GM23338 (cell line): ENCODE measurements at regions not wholly inside any gene's neighbourhood (a gene's known extent, or its start where the extent isn't known, plus 50 kb on each side); places are given as distances from the start of the nearest gene placed in this dataset.

Experiments
- ATAC-seq: fragments of 200-7000 bp; cut with Tn5 transposase; 3 replicates; pipeline ENCODE4 v1.9.1; 2020
- DNase-seq: peaks from one replicate; pipeline ENCODE4 v3.0.0-alpha.2; 2015; ENCODE audit warnings: low spot score
- H2AFZ ChIP-seq: fragments of 200-600 bp; sonication (generic); 2 replicates; pipeline ENCODE4 v1.8.0; 2016; ENCODE audit warnings: antibody characterized with exemption, mild to moderate bottlenecking, moderate library complexity
- H3F3A ChIP-seq: fragments of 200-600 bp; sonication (generic); replicated peaks from 2 replicates; pipeline ENCODE4 v1.8.0; 2017; ENCODE audit warnings: antibody characterized with exemption, mixed run types, low read depth
- H3K27ac ChIP-seq: fragments of 200-600 bp; sonication (generic); 2 replicates; pipeline ENCODE4 v1.6.1; 2016; ENCODE audit warnings: low read depth
- H3K27me3 ChIP-seq: fragments of 200-600 bp; sonication (generic); 2 replicates; pipeline ENCODE4 v1.8.0; 2016; ENCODE audit warnings: mild to moderate bottlenecking, mixed run types, moderate library complexity; ENCODE audit not compliant: insufficient read depth
- H3K36me3 ChIP-seq: fragments of 200-600 bp; sonication (generic); 2 replicates; pipeline ENCODE4 v1.8.0; 2016; ENCODE audit warnings: mild to moderate bottlenecking; ENCODE audit not compliant: insufficient read depth
- H3K4me1 ChIP-seq: fragments of 200-600 bp; sonication (generic); 2 replicates; pipeline ENCODE4 v1.8.0; 2016; ENCODE audit warnings: mild to moderate bottlenecking, moderate library complexity; ENCODE audit not compliant: insufficient read depth
- H3K4me2 ChIP-seq: fragments of 200-600 bp; sonication (generic); 2 replicates; pipeline ENCODE4 v1.7.1; 2017; ENCODE audit warnings: mixed run types
- H3K4me3 ChIP-seq: fragments of 200-600 bp; sonication (generic); 2 replicates; pipeline ENCODE4 v1.6.1; 2016; ENCODE audit warnings: mixed run types
- H3K79me2 ChIP-seq: fragments of 200-600 bp; sonication (generic); replicated peaks from 2 replicates; pipeline ENCODE4 v1.8.0; 2017; ENCODE audit warnings: mild to moderate bottlenecking; ENCODE audit not compliant: insufficient read depth
- H3K9me2 ChIP-seq: fragments of 200-600 bp; sonication (generic); 2 replicates; pipeline ENCODE4 v1.8.0; 2017; ENCODE audit not compliant: insufficient read depth
- H4K20me1 ChIP-seq: fragments of 200-600 bp; sonication (generic); replicated peaks from 2 replicates; pipeline ENCODE4 v1.8.0; 2017; ENCODE audit warnings: mild to moderate bottlenecking; ENCODE audit not compliant: insufficient read depth
- H3K27ac Mint-ChIP-seq: 2 replicates; pipeline ENCODE4 v1.8.0; 2020; ENCODE audit warnings: inconsistent platforms, mild to moderate bottlenecking, moderate library complexity, mixed read lengths
- H3K27me3 Mint-ChIP-seq: 3 replicates; pipeline ENCODE4 v1.8.0; 2022; ENCODE audit warnings: low read depth, mild to moderate bottlenecking, moderate library complexity, mixed read lengths, inconsistent platforms; ENCODE audit not compliant: insufficient read depth, poor library complexity
- H3K36me3 Mint-ChIP-seq: 3 replicates; pipeline ENCODE4 v1.8.0; 2021; ENCODE audit warnings: low read depth, mild to moderate bottlenecking, inconsistent platforms, moderate library complexity, mixed read lengths
- H3K4me1 Mint-ChIP-seq: 3 replicates; pipeline ENCODE4 v1.8.0; 2020; ENCODE audit warnings: mild to moderate bottlenecking, inconsistent platforms, mixed read lengths
- H3K4me3 Mint-ChIP-seq: 3 replicates; pipeline ENCODE4 v1.8.0; 2021; ENCODE audit warnings: moderate library complexity, mild to moderate bottlenecking, inconsistent platforms, mixed read lengths
- H3K9me3 Mint-ChIP-seq: 3 replicates; pipeline ENCODE4 v1.8.0; 2020; ENCODE audit warnings: moderate library complexity, mild to moderate bottlenecking, inconsistent platforms, mixed read lengths
- CREB1 ChIP-seq: fragments of 250-450 bp; sonication (Bioruptor Pico); IDR thresholded peaks from 2 replicates; pipeline ENCODE4 v1.5.0; 2020; ENCODE audit warnings: low read depth, mild to moderate bottlenecking, moderate library complexity
- CTCF ChIP-seq, 2 experiments: fragments of 200-600 bp in 1 of 2; sonication (generic) in 1 of 2; conservative IDR thresholded peaks; 2 replicates each; pipeline versions ENCODE4 v1.5.1 to v1.6.1; 2016 to 2017; ENCODE audit warnings: antibody characterized with exemption in 2 of 2, low read depth in 2 of 2, mild to moderate bottlenecking in 2 of 2, moderate library complexity in 1 of 2
- EZH2 ChIP-seq: fragments of 200-600 bp; sonication (generic); IDR thresholded peaks from one replicate; pipeline ENCODE4 v1.8.0; 2017; ENCODE audit warnings: antibody characterized with exemption, mild to moderate bottlenecking, low read depth; ENCODE audit not compliant: unreplicated experiment
- EZH2phosphoT487 ChIP-seq: fragments of 200-600 bp; sonication (generic); IDR thresholded peaks from one replicate; pipeline ENCODE4 v1.8.1; 2018; ENCODE audit warnings: antibody characterized with exemption; ENCODE audit not compliant: unreplicated experiment
- JUNB ChIP-seq: IDR thresholded peaks from one replicate; pipeline ENCODE4 v1.6.1; 2016; ENCODE audit warnings: antibody characterized with exemption; ENCODE audit not compliant: unreplicated experiment
- NANOG ChIP-seq: IDR thresholded peaks from 2 replicates; pipeline ENCODE4 v1.6.1; 2016; ENCODE audit warnings: antibody characterized with exemption, borderline replicate concordance
- POLR2AphosphoS5 ChIP-seq: IDR thresholded peaks from 2 replicates; pipeline ENCODE4 v1.6.1; 2016; ENCODE audit warnings: antibody characterized with exemption, low read depth
- STAT1 ChIP-seq: IDR thresholded peaks from one replicate; pipeline ENCODE4 v1.6.1; 2016; ENCODE audit warnings: antibody characterized with exemption; ENCODE audit not compliant: unreplicated experiment
- ZNF114 ChIP-seq: fragments of 250-450 bp; sonication (Bioruptor Pico); IDR thresholded peaks from 2 replicates; pipeline ENCODE4 v1.5.0; 2020; ENCODE audit warnings: mild to moderate bottlenecking, moderate library complexity
- ZNF331 ChIP-seq: fragments of 250-450 bp; sonication (Bioruptor Pico); IDR thresholded peaks from 2 replicates; pipeline ENCODE4 v1.5.0; 2020; ENCODE audit warnings: low read depth, mild to moderate bottlenecking, moderate library complexity
- TF ChIP-seq, protein P1 (sequence below): fragments of 250-450 bp; sonication (Bioruptor Pico); IDR thresholded peaks from 2 replicates; pipeline ENCODE4 v1.5.0; 2020; ENCODE audit warnings: mild to moderate bottlenecking, moderate library complexity
- TF ChIP-seq, protein P2 (sequence below): IDR thresholded peaks from 2 replicates; pipeline ENCODE4 v1.6.1; 2016; ENCODE audit warnings: antibody characterized with exemption

GRCh38 chr14:97902630-97903029 lies 1105.4 kb downstream of the VRK1 start (continued):
- TF ChIP-seq CTCF (conservative IDR thresholded peaks at IDR 0.05; ENCODE audit: low read depth in 2 of 2): no peak

- H3K27ac ChIP-seq: no peak overlapping the region
- H3K36me3 Mint-ChIP-seq: no peaks in the 10 kb centered on the region
- H3K27ac Mint-ChIP-seq: no peak overlapping the region
- H3K79me2 ChIP-seq: no peaks in the 10 kb centered on the region
- 0 out of 2 replicates have a peak, but pooled peaks cover 4% of the 10 kb centered on the region for H3K9me2 ChIP-seq
- no peak overlapping the region for H3K4me3 Mint-ChIP-seq
- H3K4me1 ChIP-seq: no peaks in the 10 kb centered on the region
- H3K4me2 ChIP-seq: no peak overlapping the region
- no peak overlapping the region for H2AFZ ChIP-seq
- H3K36me3 ChIP-seq: no peaks in the 10 kb centered on the region
- H3K27me3 ChIP-seq: no peaks in the 10 kb centered on the region
- H3K4me1 Mint-ChIP-seq: no peaks in the 10 kb centered on the region
- H3K27me3 Mint-ChIP-seq: peaks cover 1% of the 10 kb centered on the region
- no peaks in the 10 kb centered on the region for H4K20me1 ChIP-seq
- DNase-seq: no peak
- no peaks in the 10 kb centered on the region for H3F3A ChIP-seq
- H3K9me3 Mint-ChIP-seq: 0 out of 3 replicates have a peak, but pooled peaks cover 3% of the 10 kb centered on the region
- H3K4me3 ChIP-seq: no peak overlapping the region
- no peak for ATAC-seq
- TF ChIP-seq NANOG: no peak
- no peak for TF ChIP-seq EZH2phosphoT487
- TF ChIP-seq POLR2AphosphoS5: no peak
- TF ChIP-seq EZH2: no peak
- TF ChIP-seq CTCF (conservative IDR thresholded peaks at IDR 0.05; ENCODE audit: low read depth in 2 of 2): no peak
- TF ChIP-seq STAT1: no peak
- no peak for TF ChIP-seq JUNB
- no peak for TF ChIP-seq ZNF331 (CRISPR knock-in tag)
- TF ChIP-seq, protein P1, sequence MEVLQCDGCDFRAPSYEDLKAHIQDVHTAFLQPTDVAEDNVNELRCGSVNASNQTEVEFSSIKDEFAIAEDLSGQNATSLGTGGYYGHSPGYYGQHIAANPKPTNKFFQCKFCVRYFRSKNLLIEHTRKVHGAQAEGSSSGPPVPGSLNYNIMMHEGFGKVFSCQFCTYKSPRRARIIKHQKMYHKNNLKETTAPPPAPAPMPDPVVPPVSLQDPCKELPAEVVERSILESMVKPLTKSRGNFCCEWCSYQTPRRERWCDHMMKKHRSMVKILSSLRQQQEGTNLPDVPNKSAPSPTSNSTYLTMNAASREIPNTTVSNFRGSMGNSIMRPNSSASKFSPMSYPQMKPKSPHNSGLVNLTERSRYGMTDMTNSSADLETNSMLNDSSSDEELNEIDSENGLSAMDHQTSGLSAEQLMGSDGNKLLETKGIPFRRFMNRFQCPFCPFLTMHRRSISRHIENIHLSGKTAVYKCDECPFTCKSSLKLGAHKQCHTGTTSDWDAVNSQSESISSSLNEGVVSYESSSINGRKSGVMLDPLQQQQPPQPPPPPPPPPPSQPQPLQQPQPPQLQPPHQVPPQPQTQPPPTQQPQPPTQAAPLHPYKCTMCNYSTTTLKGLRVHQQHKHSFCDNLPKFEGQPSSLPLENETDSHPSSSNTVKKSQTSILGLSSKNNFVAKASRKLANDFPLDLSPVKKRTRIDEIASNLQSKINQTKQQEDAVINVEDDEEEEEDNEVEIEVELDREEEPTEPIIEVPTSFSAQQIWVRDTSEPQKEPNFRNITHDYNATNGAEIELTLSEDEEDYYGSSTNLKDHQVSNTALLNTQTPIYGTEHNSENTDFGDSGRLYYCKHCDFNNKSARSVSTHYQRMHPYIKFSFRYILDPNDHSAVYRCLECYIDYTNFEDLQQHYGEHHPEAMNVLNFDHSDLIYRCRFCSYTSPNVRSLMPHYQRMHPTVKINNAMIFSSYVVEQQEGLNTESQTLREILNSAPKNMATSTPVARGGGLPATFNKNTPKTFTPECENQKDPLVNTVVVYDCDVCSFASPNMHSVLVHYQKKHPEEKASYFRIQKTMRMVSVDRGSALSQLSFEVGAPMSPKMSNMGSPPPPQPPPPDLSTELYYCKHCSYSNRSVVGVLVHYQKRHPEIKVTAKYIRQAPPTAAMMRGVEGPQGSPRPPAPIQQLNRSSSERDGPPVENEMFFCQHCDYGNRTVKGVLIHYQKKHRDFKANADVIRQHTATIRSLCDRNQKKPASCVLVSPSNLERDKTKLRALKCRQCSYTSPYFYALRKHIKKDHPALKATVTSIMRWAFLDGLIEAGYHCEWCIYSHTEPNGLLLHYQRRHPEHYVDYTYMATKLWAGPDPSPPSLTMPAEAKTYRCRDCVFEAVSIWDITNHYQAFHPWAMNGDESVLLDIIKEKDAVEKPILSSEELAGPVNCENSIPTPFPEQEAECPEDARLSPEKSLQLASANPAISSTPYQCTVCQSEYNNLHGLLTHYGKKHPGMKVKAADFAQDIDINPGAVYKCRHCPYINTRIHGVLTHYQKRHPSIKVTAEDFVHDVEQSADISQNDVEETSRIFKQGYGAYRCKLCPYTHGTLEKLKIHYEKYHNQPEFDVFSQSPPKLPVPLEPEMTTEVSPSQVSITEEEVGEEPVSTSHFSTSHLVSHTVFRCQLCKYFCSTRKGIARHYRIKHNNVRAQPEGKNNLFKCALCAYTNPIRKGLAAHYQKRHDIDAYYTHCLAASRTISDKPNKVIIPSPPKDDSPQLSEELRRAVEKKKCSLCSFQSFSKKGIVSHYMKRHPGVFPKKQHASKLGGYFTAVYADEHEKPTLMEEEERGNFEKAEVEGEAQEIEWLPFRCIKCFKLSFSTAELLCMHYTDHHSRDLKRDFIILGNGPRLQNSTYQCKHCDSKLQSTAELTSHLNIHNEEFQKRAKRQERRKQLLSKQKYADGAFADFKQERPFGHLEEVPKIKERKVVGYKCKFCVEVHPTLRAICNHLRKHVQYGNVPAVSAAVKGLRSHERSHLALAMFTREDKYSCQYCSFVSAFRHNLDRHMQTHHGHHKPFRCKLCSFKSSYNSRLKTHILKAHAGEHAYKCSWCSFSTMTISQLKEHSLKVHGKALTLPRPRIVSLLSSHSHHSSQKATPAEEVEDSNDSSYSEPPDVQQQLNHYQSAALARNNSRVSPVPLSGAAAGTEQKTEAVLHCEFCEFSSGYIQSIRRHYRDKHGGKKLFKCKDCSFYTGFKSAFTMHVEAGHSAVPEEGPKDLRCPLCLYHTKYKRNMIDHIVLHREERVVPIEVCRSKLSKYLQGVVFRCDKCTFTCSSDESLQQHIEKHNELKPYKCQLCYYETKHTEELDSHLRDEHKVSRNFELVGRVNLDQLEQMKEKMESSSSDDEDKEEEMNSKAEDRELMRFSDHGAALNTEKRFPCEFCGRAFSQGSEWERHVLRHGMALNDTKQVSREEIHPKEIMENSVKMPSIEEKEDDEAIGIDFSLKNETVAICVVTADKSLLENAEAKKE (CRISPR knock-in tag): no peak
- TF ChIP-seq ZNF114 (CRISPR knock-in tag): no peak
- TF ChIP-seq, protein P2, sequence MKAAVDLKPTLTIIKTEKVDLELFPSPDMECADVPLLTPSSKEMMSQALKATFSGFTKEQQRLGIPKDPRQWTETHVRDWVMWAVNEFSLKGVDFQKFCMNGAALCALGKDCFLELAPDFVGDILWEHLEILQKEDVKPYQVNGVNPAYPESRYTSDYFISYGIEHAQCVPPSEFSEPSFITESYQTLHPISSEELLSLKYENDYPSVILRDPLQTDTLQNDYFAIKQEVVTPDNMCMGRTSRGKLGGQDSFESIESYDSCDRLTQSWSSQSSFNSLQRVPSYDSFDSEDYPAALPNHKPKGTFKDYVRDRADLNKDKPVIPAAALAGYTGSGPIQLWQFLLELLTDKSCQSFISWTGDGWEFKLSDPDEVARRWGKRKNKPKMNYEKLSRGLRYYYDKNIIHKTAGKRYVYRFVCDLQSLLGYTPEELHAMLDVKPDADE: no peak
- TF ChIP-seq CREB1 (CRISPR knock-in tag): no peak
Measured at GRCh38 chr14:97903821-97904220, 1106.6 kb downstream of the VRK1 start.
